Prostate gland (tissue), 2 donors: ENCODE measurements at regions not wholly inside any gene's neighbourhood (a gene's known extent, or its start where the extent isn't known, plus 50 kb on each side); places are given as distances from the start of the nearest gene placed in this dataset.

ENCODE experiments used
- DNase-seq: peaks from one replicate; pipeline ENCODE4 v3.0.0-alpha.2; 2019; ENCODE audit warnings: low spot score
- H3K27ac ChIP-seq, 2 donors: fragments of 200-600 bp; sonication (generic); 2 replicates each; pipeline ENCODE4 v1.5.1; 2017 to 2019
- H3K27me3 ChIP-seq: fragments of 200-600 bp; sonication (generic); replicated peaks from 2 replicates; pipeline ENCODE4 v1.5.1; 2019; ENCODE audit not compliant: insufficient read depth
- H3K36me3 ChIP-seq, 2 donors: fragments of 200-600 bp; sonication (generic); 1 replicate in 1 of 2; 2 replicates in 1 of 2; pipeline versions ENCODE4 v1.5.1 to v1.8.1; 2017 to 2019
- H3K4me1 ChIP-seq: fragments of 200-600 bp; sonication (generic); replicated peaks from 2 replicates; pipeline ENCODE4 v1.5.1; 2019
- H3K4me3 ChIP-seq, 2 donors: fragments of 200-600 bp; sonication (generic); 2 replicates each; pipeline ENCODE4 v1.5.1; 2017 to 2019
- H3K9me3 ChIP-seq: fragments of 200-600 bp; sonication (generic); 2 replicates; pipeline ENCODE4 v1.5.1; 2017
- CTCF ChIP-seq, 4 experiments: fragments of 200-600 bp in 2 of 4; fragments of 450-650 bp in 2 of 4; sonication (generic) in 2 of 4; IDR thresholded peaks; 1 replicate in 3 of 4; 2 replicates in 1 of 4; pipeline ENCODE4 v1.5.1; 2016 to 2019; ENCODE audit warnings: antibody characterized with exemption in 4 of 4, mild to moderate bottlenecking in 2 of 4, moderate library complexity in 2 of 4
- POLR2A ChIP-seq: fragments of 450-650 bp; IDR thresholded peaks from one replicate; pipeline ENCODE4 v1.6.1; 2016; ENCODE audit warnings: antibody characterized with exemption, mild to moderate bottlenecking
- POLR2AphosphoS5 ChIP-seq: sonication (generic); formaldehyde crosslinking; IDR thresholded peaks from one replicate; pipeline ENCODE4 v1.6.1; 2017; ENCODE audit warnings: antibody characterized with exemption
- WGBS: methylation state at CpG from one replicate; pipeline ENCODE4 v1.1.5; 2018; 5-methylcytosine and 5-hydroxymethylcytosine counted together
- intact Hi-C: fragments of 100-400 bp; cut with DNase I; formaldehyde crosslinking; loops from one replicate; pipeline ENCODE4 v1.14.2; 2022

GRCh38 chr1:110816945-110817344, 56.0 kb upstream of the CD53 start:
- H3K4me1 ChIP-seq, result no peaks in the 10 kb centered on the region
- no peak for DNase-seq
- 30% methylated on average over 3 of the region's 3 CpGs for WGBS
- no peaks in the 10 kb centered on the region for H3K27me3 ChIP-seq
- no peak overlapping the region for H3K4me3 ChIP-seq
- no peaks in the 10 kb centered on the region for H3K36me3 ChIP-seq
- no peaks in the 10 kb centered on the region for H3K9me3 ChIP-seq
- no peak overlapping the region for H3K27ac ChIP-seq
- intact Hi-C loops, result no loop called here
- no peak for TF ChIP-seq POLR2AphosphoS5
- TF ChIP-seq POLR2A, result no peak
- no peak for TF ChIP-seq CTCF (IDR thresholded peaks at IDR 0.05)

DNA sequence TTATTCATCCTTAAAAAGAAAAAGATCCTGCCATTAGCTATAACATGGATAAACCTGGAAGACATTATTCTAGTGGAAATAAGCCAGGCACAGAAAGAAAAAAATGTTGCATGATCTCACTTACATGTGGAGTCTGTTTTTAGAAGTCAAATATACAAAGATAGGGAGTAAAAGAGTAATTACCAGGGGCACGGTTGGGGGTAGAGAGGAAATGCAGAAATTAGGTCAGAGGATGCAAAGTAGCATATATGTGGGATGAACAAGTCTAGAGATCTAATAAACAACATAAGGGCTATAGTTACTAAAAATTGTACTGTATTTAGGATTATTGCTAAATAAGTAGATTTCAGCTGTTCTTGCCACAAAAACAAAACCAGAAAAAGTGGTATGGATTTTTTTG, 61.4 kb upstream of the CD53 start:
- intact Hi-C loops, result no loop called here
- no peak for DNase-seq
- H3K36me3 ChIP-seq, result no peaks in the 10 kb centered on the region
- H3K4me1 ChIP-seq, result no peaks in the 10 kb centered on the region
- H3K27ac ChIP-seq, result no peak overlapping the region
- no peak for TF ChIP-seq CTCF (IDR thresholded peaks at IDR 0.05)
- no peak for TF ChIP-seq POLR2AphosphoS5
- no peak for TF ChIP-seq POLR2A
- H3K4me3 ChIP-seq, result no peak overlapping the region
- no peaks in the 10 kb centered on the region for H3K27me3 ChIP-seq
- whole genome bisulfite sequencing, result 29% methylated on average over 1 of the region's 1 CpG
- no peaks in the 10 kb centered on the region for H3K9me3 ChIP-seq

DNA sequence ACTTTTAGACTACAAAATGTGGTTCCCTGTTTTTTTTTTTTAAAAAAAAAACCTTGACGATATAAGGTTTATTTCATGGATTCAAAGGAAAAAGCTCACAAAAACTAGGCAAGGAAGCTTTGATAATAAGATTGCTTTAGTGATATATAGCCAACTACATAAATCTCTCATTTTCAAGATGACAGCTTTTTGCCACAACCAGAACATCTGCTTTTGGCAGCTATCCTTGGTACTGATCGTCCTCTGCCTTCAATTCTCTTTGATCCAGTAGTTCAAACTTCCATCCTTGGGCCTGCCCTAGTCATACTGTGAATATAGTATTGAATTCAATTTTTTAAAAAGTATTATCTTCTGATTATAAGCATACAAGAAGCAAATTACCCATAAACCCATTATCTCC, 72.9 kb upstream of the CD53 start:
- Histone ChIP-seq H3K4me3 (no peak overlapping the region), H3K36me3 (no peaks in the 10 kb centered on the region), H3K27ac (no peak overlapping the region), H3K9me3 (no peaks in the 10 kb centered on the region), H3K27me3 (no peaks in the 10 kb centered on the region), H3K4me1 (no peaks in the 10 kb centered on the region)
- no peak for DNase-seq
- TF ChIP-seq POLR2AphosphoS5 (no peak), POLR2A (no peak), CTCF (IDR thresholded peaks at IDR 0.05) (no peak)
- intact Hi-C loops, result no loop called here
- WGBS, result 55% methylated on average over 2 of the region's 2 CpGs

GRCh38 chr1:110798691-110799256, 74.2 kb upstream of the CD53 start:
- 31% methylated on average over 3 of the region's 3 CpGs for WGBS
- intact Hi-C loops, result no loop called here

More at GRCh38 chr1:110798691-110799256, 74.2 kb upstream of the CD53 start:
- Histone ChIP-seq H3K27ac (no peak overlapping the region), H3K4me3 (no peak overlapping the region), H3K9me3 (no peaks in the 10 kb centered on the region), H3K27me3 (no peaks in the 10 kb centered on the region), H3K36me3 (no peaks in the 10 kb centered on the region), H3K4me1 (no peaks in the 10 kb centered on the region)
- peak; percentile 42 for DNase-seq
- TF ChIP-seq POLR2AphosphoS5 (peak; percentile 69), CTCF (IDR thresholded peaks at IDR 0.05) (no peak)
